Activated CD4-positive, alpha-beta T cell treated with anti-CD3 and anti-CD28 coated beads, Interleukin-2, Interleukin-4, amounts not matched to agents 100 ng/mL and 50 ng/mL, durations not matched to agents 16 hours and 8 hours (primary cell): ENCODE measurements at regions not wholly inside any gene's neighbourhood (a gene's known extent, or its start where the extent isn't known, plus 50 kb on each side); places are given as distances from the start of the nearest gene placed in this dataset.

Experiments used
- DNase-seq: peaks from one replicate; pipeline ENCODE4 v3.0.0-alpha.2; 2020; ENCODE audit warnings: low spot score

DNA sequence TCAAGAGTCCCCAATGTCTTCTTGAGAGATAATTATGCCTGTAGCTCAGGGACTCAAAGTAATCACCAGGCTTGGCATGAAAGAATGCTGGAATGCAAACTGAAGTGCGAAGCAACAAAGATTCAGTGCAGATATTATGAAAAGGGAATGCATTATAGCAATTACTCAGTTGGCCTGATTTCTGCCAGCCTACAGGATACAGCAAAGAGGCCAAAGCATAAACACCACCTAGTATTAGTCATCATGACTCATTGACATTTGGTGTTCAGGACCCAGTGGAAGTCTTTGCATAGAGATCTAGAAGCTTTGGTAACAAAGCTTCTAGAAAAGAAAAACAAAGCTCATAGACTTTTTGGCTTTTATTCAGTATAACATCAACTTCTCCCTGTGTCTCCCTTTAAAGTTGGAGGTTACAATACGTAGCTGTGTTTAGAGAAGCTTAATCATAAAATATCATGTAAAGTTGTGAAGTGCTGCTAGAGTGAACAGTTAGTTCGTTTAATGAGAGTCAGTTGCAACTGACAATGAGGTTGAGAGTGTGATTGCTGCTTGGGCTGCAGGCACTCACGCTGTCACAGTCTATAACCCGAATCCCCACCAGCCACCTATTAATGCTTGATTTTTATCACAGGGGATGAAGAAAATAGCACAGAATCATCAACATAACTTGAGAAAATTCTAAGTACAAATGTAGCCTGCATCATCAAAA, 932.7 kb downstream of the TFAP2A start:
- peak; percentile 1 for DNase-seq

DNA sequence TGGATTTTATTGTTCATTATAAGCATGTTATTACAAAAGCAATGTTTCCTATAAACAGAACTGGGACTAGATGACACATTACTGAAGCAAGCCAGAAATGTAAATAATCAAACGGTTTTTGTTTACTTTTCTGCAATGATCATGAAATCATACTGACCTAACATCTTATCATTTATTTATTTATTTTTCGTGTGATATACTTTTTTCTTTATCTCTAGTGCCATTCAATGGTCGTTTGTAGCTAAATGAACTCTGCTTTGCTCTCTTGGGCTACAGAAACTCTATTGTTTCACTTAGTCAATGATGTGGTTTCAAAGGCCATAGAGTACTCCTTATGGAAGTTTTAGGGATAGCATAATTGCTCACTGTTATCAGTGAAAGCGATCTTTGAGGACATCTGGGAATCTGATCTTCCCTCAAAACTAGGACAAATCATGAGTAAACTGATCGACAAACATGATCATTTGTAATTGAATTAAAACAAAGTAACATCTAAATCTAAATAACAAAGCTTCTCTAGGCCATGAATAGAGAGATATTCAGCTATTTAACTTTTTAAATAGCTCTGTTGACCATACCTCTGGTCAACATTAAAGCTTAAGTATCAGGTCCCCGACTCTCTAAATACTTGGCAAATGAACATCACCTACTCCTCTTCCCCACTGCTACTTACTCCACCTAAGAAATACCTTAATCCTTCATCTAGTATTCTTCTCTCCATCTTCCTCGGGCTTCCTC, 933.4 kb downstream of the TFAP2A start:
- no peak for DNase-seq

DNA sequence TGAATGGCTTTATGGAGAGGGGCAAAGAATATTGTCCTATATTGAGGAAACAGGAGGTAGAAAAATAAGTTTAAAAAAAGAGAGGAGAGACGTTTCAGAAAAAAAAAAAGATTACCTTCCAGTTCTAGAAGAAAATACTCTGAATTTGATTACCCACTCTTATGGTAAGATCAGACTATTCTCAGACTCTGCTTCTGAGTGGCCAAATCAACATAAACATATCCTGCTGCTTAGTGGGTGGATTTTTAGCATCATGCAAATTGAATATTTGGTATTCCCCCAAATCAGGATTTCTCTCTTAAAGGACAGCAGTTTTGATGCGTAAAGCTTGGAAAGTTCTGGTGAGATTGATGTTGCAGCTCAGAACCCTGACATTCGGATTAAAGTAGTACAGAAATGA, 946.6 kb downstream of the TFAP2A start:
- no peak for DNase-seq

DNA sequence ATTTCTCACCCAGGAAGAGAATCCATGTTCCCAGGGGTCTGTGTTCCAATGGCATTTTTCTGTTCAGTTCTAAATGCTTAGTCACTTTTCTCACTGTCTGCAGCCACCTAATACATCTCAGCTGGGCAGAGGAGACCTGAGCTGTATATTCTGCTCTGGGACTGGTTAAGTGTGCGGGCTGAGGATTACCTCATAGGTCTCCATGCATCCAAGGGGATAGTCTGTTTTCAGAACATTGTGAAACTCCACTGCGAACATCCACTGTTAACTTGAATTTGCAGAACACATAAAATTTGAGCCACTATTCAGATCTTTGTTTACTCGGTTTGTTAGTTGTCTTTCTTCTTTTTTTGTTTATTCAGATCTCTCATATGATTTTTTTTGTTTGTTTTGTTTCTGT, 947.1 kb downstream of the TFAP2A start:
- no peak for DNase-seq

DNA sequence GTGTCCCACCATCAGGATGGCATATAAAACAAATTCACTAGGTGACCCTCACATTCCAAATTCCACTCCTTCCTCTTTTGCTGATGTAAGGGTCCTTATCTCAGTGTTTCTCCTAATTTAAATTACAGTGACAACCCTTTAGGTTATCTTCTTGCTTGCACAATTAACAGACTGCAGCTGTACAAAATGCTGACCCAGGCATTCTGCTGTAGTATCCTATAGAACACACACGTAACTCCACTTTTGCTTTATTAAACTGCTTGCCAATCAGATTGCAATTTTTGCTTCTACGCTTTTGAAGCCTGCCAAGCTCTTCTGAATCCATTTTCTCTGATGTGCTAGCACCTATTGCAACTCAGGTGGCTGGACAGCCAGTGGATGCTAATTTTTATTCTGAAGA, 950.3 kb downstream of the TFAP2A start:
- no peak for DNase-seq

DNA sequence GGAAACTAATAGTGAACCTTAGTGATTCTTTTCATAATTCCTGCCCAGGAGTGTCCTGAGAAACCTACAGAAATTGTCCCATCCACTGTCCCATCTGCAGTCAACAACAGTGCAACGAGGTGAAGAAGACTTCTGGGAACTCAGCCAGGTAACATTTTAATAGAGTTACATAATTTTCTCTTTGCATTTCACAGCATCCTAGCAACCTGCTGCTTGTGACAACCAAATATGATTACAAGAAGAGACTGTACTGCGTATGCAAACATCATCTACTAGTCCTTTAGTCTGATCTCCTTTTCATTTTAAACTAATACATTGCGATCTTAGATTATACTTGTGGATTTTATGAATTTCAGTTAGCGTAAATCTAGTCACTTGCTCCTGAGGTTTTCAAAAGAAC, 951.6 kb downstream of the TFAP2A start:
- no peak for DNase-seq

DNA sequence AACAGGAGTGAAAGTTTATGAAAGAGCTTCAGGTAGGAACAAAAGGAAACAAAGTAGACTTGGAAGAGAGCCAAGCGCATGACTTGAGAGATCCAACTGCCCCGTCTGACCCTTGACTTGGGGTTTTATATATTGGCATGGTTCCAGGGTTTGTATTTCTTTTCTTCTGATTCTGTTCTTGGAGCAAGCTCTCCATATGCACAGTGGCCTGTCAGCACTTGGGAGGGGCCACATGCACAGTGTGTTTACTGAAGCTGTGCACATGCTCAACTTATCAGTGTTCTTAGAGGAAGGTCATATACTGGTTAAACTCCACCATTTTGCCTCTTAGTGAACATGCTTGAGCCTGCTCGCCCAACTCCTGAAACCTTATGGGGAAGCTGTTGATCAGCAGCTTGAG, 953.7 kb downstream of the TFAP2A start:
- no peak for DNase-seq

DNA sequence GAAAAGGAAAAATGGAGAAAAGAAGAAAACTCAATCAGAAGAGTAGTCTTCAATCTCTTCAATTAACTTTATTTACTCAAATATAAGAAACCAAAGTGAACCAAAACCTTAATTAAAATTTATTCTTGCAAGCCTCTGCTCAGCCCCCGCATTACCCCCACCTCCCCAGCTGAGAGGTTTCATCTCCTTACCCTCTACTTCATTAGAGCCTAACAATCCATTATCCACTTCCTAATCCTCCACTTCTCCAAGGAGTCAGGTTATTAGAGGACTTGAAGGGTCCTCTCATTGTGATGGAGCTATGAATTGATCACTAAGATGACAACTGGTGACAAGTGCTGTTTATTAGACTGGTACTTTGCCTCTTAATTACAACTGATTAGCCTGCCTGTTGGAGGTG, 956.5 kb downstream of the TFAP2A start:
- no peak for DNase-seq

DNA sequence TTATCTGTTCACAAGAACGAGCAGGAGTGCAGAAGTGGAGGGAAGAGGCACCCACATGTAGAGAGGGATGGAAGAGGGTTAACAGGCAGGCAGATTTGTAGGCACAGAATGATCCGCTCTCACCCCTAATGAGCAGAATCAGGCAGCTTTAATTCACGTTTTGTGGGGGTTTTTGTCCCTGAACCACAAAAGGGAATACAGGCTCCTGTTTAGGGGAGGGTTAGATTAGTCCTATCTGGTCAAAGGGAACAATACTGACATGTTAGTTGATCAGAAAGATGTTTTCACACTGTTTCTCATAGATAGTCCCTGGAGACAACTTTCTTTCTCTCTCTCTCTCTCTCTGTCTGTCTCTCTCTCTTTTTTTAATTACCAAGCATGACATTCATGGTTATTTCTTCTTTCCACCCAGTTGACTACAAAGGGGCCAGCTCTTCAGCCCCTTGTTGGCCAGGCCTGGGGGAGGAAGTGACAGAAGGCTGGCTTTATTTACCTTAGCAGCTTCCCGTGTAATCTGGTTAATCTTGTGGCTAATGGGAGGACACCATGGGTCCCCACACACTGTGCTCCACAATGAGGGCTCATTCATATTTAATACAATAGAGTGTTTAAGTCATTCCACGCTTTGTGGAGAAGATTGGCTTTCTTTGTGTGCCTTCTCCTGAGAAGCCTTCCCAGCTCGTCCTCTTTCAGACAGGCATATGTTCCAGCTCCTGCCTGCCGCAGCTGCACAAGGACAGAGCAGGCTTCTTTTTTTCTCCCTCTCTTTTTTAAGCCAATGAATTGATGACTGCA, 958.8 kb downstream of the TFAP2A start:
- DNase-seq, result no peak

DNA sequence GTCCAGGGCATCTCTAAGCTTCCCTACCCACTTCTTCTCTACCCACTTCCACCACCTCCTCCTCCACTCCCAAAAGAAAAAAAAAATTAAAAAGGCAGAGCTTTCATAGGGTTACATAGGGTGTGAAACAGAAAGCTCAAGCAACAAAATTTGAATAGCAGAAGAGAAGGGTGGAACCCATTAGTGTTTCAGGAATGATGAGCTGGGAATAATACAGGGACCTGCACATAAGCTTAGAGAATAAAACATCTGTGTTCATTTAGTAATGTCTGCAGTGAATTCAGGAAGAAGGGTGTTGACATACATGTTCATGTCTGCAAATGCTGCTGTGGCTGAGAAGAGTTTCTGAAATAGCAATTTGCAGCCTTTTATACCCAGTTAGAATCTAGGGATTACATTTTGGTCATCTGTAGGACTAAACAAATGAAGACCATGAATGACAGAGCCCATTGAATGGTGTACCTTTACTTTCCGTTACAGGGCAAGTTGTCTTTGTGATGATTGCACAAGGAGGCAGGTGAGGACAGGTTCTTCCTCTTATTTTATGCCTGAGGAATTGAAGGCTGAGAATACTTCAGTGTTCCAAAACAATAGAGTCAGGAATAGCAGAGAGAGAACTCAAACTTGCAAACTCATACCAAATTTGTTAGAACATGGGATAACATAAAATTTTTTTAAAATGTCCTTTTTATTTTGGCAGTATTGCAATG, 975.1 kb downstream of the TFAP2A start:
- DNase-seq, result no peak

DNA sequence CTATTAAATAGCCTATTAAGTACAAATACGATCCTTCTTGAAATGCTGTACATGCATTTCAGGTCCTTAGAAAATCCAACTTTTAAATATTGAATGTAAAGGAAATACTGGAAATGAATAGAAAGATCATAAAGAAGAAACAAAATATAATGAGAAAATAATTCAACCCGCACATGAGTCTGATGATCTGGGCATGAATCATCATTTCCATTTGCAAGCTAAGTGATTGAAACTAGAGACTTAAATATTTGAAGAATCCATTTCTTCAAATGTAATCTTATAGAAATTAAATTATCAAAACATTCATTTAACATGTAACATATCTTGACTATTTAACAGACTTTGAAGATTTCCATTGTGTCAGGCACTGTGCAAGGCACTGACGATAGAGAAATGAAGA, 977.0 kb downstream of the TFAP2A start:
- no peak for DNase-seq

DNA sequence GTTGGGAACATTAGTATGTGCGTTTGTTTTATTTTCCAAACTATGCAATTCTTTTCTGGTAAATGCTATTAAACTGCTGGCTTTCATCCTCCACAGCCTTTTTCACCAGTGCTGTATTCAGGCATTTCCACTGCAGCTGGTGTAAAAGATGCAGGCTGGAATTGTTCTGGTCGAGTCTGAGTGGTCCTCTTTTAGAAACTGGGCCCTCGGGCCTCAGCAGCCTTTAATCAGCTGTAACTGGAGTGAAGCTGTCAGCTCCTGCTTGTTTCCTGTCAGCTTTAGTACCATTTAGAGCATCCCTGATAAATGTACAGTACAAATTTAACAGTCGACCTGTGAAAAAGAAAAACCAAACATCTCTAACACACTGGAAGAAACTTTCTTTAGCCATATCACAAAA, 979.6 kb downstream of the TFAP2A start:
- no peak for DNase-seq

DNA sequence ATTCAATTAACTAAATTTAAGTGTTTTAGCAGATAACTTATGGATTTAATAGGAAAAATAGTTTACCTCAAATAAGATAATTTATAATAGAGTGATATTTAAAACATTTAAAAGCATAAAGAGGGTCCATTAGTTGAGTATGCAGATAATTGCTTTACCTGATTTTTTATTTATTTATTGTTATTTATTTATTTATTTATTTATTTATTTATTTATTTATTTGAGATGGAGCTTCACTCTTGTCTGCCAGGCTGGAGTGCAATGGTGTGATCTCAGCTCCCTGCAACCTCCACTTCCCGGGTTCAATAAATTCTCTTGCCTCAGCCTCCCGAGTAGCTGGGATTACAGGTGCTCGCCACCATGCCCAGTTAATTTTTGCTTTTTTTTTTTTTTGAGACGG, 982.9 kb downstream of the TFAP2A start:
- DNase-seq, result no peak

DNA sequence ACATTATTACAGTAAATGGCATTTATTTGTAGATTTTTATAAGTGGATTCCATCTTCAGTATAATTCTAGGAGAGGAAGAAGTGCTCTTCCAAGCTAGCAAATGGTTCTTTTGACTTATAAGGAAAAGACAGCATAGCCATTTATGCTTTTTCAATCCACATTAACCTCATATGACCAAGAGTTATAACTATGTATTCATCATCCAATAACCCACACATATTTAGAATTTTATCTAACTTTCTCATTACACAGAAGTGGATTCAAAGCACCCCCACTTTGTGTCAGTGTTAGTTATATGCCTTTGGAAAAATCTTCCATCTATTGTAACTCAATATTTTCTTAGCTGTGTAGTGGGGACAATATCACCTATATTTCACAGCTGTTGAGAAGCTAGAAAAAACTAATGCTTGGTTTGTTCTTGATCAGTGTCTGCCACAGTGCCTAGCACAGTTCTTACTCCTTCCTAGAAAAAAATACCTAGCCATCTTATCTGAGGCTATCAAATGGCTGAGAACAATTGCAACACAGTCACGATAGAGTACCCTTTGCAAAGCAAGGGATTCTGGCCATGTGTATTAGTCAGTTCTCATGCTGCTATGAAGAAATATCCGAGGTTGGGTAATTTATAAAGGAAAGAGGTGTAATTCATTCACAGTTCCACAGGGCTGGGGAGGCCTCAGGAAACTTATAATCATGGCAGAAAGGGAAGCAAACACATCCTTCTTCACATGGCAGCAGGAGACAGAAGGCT, 986.3 kb downstream of the TFAP2A start:
- DNase-seq, result no peak

DNA sequence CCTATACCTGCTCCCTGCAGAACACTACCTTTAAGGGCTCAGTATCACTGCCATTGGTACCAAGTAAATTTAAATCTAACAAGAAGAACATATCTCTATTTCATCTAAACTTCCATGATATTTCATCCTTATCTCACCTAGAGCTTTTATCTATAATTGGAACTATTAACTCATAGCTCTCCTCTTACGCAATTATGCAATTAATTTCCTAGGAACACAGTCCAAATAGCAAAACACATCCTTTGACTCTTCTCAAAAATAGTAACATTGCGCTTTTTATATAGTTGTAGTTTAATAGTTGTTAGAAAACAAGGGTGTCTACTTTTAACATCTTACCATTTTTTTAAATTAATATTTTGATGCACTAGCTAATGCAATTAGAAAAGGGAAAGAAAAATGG, 986.8 kb upstream of the SLC35B3 start:
- no peak for DNase-seq

DNA sequence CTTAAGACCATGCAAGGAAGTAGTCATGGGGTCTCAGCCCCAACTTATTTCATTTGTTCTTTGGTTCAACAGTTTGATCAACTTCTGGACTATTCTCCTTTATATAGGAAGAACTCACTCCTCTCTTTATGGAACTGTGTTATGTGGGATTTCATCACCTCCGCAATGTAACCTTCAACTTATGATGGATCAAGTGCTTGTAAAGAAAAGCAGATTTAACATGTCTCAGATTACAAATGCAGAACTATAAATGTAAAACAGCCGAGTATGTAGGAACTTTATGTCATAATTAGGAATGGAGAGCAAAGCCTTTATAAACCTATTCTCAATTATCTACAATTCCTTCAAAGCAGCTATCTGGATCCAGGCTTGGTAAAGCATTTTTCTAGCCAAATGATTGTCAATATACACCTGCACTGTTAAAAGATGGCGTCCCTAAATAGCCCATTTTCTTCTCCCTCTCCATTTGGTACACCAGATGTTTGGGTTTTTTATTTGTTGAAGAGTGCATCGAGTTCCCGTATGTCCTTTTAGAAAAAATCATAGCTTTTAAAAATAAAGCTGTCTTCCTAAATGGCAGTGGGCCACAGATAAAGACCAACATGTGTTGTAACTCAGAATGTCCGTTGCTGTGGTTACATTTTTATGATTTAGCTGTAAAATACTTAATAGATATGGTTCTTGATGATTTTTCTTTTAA, 985.1 kb upstream of the SLC35B3 start:
- no peak for DNase-seq

DNA sequence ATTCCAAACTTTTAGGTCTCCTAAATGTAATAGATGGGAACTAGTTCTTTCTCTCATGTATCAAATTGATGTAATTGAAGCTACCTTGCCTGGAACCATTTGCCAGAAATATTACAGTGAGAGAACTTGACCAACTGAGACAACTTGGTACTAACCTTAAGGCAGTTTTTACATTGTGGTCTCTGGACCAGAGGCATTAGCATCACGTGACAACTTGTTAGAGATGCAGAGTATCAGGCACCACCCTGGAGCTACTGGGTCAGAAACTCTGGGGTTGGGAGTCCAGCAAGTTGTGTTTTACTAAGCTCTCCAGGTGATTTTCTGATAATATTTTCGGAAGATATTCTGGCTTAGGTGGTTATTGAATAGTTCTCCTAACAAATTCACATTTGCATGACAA, 982.1 kb upstream of the SLC35B3 start:
- no peak for DNase-seq

DNA sequence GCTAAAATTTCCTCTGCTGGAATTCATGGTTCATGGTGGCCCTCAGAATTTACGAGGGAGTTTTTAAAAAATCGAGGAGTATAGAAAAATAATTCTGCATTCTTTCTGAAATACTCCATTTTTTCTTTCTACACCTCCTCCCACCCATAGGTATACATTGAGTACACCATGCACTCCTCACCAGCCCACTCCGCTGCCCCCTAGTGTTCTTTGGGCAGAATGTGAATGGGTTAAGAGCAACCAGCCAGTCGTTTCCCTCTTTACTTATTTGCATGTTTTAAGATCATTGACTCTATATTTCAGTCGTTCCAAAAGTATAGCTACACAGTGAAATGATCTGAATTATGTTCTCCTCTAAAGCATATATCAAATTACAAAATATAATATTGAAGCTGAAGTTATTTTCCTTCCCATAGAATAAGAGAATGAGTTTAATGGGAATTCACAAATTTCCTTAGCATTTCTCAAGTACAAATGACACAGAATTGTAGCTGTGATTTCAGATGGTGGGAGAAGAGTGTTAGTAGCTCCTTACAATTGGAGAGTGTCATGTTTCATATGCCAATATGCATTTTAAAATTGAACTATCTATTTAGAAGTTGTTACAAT, 977.7 kb upstream of the SLC35B3 start:
- DNase-seq, result peak; percentile 26

DNA sequence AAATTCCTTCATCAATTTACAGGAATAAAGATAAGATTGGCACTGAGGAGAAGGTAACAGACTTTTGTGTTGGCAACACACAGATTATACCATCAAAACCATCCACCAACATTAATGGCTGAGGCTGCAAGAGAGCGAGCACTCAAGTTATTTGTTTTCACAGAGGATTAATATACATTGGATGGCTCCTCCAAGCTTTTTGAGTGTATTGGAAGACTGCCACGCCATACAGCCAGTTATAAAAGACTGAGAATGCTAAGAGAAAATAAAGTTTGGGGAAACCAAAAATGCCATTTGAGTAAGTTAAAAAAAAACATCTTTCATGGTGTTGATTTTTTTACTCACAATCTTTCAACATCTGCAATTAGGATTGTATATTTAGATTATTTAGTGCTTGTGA, 973.8 kb upstream of the SLC35B3 start:
- no peak for DNase-seq

DNA sequence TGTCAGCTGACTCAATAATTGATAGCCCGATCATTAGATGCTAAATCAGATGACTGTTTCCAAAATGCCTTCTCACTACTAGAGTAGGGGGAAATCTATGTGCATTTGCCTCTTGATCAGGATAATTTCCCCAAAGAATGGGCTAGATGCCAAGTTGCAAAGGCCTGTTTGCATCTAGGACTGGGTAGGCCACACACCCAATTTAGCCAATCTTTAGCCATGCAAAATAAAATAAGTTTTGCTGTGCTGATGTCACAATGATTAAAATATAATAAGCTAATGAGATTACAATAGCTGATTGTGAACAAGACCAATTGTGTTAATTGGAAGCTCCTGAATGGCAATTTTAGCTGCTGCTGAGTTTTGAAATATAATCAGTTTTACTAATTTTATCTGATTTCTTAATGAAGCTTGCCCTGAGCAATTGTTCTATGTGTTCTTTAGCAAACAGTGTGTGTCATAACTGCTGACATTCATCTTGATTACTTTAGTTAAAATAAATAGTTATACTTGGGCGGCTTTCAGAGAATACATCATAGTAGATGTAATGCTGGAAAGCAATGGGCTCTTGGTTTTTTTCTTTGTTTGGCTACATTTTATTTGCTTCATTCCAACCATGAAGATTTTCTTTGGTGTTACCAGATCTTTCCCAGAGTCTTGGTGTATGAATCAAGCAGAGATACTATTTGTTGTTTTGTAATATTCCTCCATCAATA, 973.2 kb upstream of the SLC35B3 start:
- DNase-seq, result no peak
